ENCODE measurements at regions not wholly inside any gene's neighbourhood (a gene's known extent, or its start where the extent isn't known, plus 50 kb on each side); places are given as distances from the start of the nearest gene placed in this dataset.
"Not testable (repeated sequence)": the region's sequence is repeated elsewhere in the genome, so short reads cannot be mapped to it uniquely, and the experiment has no call there.

- not testable (repeated sequence) for H3K27me3 Mint-ChIP-seq (ENCODE audit: low read depth); DNase-seq (ENCODE audit: low spot score); H3K9me3 Mint-ChIP-seq; H3K4me1 Mint-ChIP-seq (ENCODE audit: low read depth); H3K4me3 Mint-ChIP-seq; H3K27ac Mint-ChIP-seq; H3K36me3 Mint-ChIP-seq (ENCODE audit: low read depth)
These were observed 283.8 kb upstream of the ATXN7L3B start for GRCh38 chr12:74253826-74254225.

- Mint-ChIP-seq H3K4me1 (ENCODE audit: low read depth) (no peaks in the 10 kb centered on the region), H3K27me3 (ENCODE audit: low read depth) (no peaks in the 10 kb centered on the region), H3K36me3 (ENCODE audit: low read depth) (no peaks in the 10 kb centered on the region), H3K27ac (no peak overlapping the region), H3K4me3 (no peak overlapping the region), H3K9me3 (no peaks in the 10 kb centered on the region)
- DNase-seq (ENCODE audit: low spot score): no peak
These were observed 282.9 kb upstream of the ATXN7L3B start for GRCh38 chr12:74254784-74255183.

GRCh38 chr12:74259199-74259598, 278.4 kb upstream of the ATXN7L3B start:
- no peak for DNase-seq (ENCODE audit: low spot score)
- Mint-ChIP-seq H3K9me3 (no peaks in the 10 kb centered on the region), H3K4me1 (ENCODE audit: low read depth) (no peaks in the 10 kb centered on the region), H3K4me3 (no peak overlapping the region), H3K27ac (no peak overlapping the region), H3K27me3 (ENCODE audit: low read depth) (no peaks in the 10 kb centered on the region), H3K36me3 (ENCODE audit: low read depth) (no peaks in the 10 kb centered on the region)

GRCh38 chr12:74264692-74265091, 272.9 kb upstream of the ATXN7L3B start:
- DNase-seq (ENCODE audit: low spot score): no peak
- Mint-ChIP-seq H3K4me3 (no peak overlapping the region), H3K4me1 (ENCODE audit: low read depth) (no peaks in the 10 kb centered on the region), H3K27me3 (ENCODE audit: low read depth) (no peaks in the 10 kb centered on the region), H3K36me3 (ENCODE audit: low read depth) (no peaks in the 10 kb centered on the region), H3K27ac (no peak overlapping the region), H3K9me3 (no peaks in the 10 kb centered on the region)

GRCh38 chr12:74269355-74269754, 268.3 kb upstream of the ATXN7L3B start:
- not testable (repeated sequence) for H3K27ac Mint-ChIP-seq; H3K27me3 Mint-ChIP-seq (ENCODE audit: low read depth); H3K36me3 Mint-ChIP-seq (ENCODE audit: low read depth); DNase-seq (ENCODE audit: low spot score); H3K4me3 Mint-ChIP-seq; H3K4me1 Mint-ChIP-seq (ENCODE audit: low read depth); H3K9me3 Mint-ChIP-seq

- Mint-ChIP-seq H3K36me3 (ENCODE audit: low read depth) (no peaks in the 10 kb centered on the region), H3K27ac (no peak overlapping the region), H3K4me3 (no peak overlapping the region), H3K9me3 (peaks cover 14% of the 10 kb centered on the region), H3K4me1 (ENCODE audit: low read depth) (no peaks in the 10 kb centered on the region), H3K27me3 (ENCODE audit: low read depth) (no peaks in the 10 kb centered on the region)
- DNase-seq (ENCODE audit: low spot score): no peak
These were observed 257.4 kb upstream of the ATXN7L3B start for GRCh38 chr12:74280156-74280655.

- H3K4me3 Mint-ChIP-seq; H3K9me3 Mint-ChIP-seq; H3K27ac Mint-ChIP-seq; DNase-seq (ENCODE audit: low spot score); H3K4me1 Mint-ChIP-seq (ENCODE audit: low read depth); H3K27me3 Mint-ChIP-seq (ENCODE audit: low read depth); H3K36me3 Mint-ChIP-seq (ENCODE audit: low read depth): not testable (repeated sequence)
These were observed 256.0 kb upstream of the ATXN7L3B start for GRCh38 chr12:74281401-74282180.

- Mint-ChIP-seq H3K4me3 (no peak overlapping the region), H3K36me3 (ENCODE audit: low read depth) (no peaks in the 10 kb centered on the region), H3K4me1 (ENCODE audit: low read depth) (no peaks in the 10 kb centered on the region), H3K27ac (no peak overlapping the region), H3K9me3 (no peaks in the 10 kb centered on the region), H3K27me3 (ENCODE audit: low read depth) (no peaks in the 10 kb centered on the region)
- DNase-seq (ENCODE audit: low spot score): no peak
These were observed 254.0 kb upstream of the ATXN7L3B start for GRCh38 chr12:74283646-74284045.

GRCh38 chr12:74285773-74286172, 251.9 kb upstream of the ATXN7L3B start:
- no peak overlapping the region for H3K4me3 Mint-ChIP-seq
- no peaks in the 10 kb centered on the region for H3K27me3 Mint-ChIP-seq (ENCODE audit: low read depth)
- H3K27ac Mint-ChIP-seq: no peak overlapping the region
- H3K4me1 Mint-ChIP-seq (ENCODE audit: low read depth): no peaks in the 10 kb centered on the region
- H3K9me3 Mint-ChIP-seq: no peaks in the 10 kb centered on the region
- no peaks in the 10 kb centered on the region for H3K36me3 Mint-ChIP-seq (ENCODE audit: low read depth)
- no peak for DNase-seq (ENCODE audit: low spot score)

GRCh38 chr12:74286254-74286653, 251.4 kb upstream of the ATXN7L3B start:
- H3K27me3 Mint-ChIP-seq (ENCODE audit: low read depth): no peaks in the 10 kb centered on the region
- H3K4me1 Mint-ChIP-seq (ENCODE audit: low read depth): no peaks in the 10 kb centered on the region
- H3K27ac Mint-ChIP-seq: no peak overlapping the region
- DNase-seq (ENCODE audit: low spot score): no peak
- H3K36me3 Mint-ChIP-seq (ENCODE audit: low read depth): no peaks in the 10 kb centered on the region
- no peaks in the 10 kb centered on the region for H3K9me3 Mint-ChIP-seq
- H3K4me3 Mint-ChIP-seq: no peak overlapping the region

GRCh38 chr12:74292351-74293194, 245.1 kb upstream of the ATXN7L3B start:
- Mint-ChIP-seq H3K36me3 (ENCODE audit: low read depth) (no peaks in the 10 kb centered on the region), H3K27ac (no peak overlapping the region), H3K27me3 (ENCODE audit: low read depth) (no peaks in the 10 kb centered on the region), H3K9me3 (no peaks in the 10 kb centered on the region), H3K4me1 (ENCODE audit: low read depth) (no peaks in the 10 kb centered on the region), H3K4me3 (no peak overlapping the region)
- no peak for DNase-seq (ENCODE audit: low spot score)

GRCh38 chr12:74293689-74294131, 243.9 kb upstream of the ATXN7L3B start:
- no peaks in the 10 kb centered on the region for H3K36me3 Mint-ChIP-seq (ENCODE audit: low read depth)
- no peak overlapping the region for H3K27ac Mint-ChIP-seq
- no peak overlapping the region for H3K4me3 Mint-ChIP-seq
- DNase-seq (ENCODE audit: low spot score): no peak
- H3K4me1 Mint-ChIP-seq (ENCODE audit: low read depth): no peaks in the 10 kb centered on the region
- no peaks in the 10 kb centered on the region for H3K27me3 Mint-ChIP-seq (ENCODE audit: low read depth)
- H3K9me3 Mint-ChIP-seq: no peaks in the 10 kb centered on the region

GRCh38 chr12:74317078-74317601, 220.5 kb upstream of the ATXN7L3B start:
- DNase-seq (ENCODE audit: low spot score): no peak
- no peaks in the 10 kb centered on the region for H3K36me3 Mint-ChIP-seq (ENCODE audit: low read depth)
- no peaks in the 10 kb centered on the region for H3K27me3 Mint-ChIP-seq (ENCODE audit: low read depth)
- no peaks in the 10 kb centered on the region for H3K9me3 Mint-ChIP-seq
- H3K27ac Mint-ChIP-seq: no peak overlapping the region
- no peak overlapping the region for H3K4me3 Mint-ChIP-seq
- H3K4me1 Mint-ChIP-seq (ENCODE audit: low read depth): no peaks in the 10 kb centered on the region

GRCh38 chr12:74317741-74318140, 219.9 kb upstream of the ATXN7L3B start:
- Mint-ChIP-seq H3K27me3 (ENCODE audit: low read depth) (no peaks in the 10 kb centered on the region), H3K36me3 (ENCODE audit: low read depth) (no peaks in the 10 kb centered on the region), H3K9me3 (no peaks in the 10 kb centered on the region), H3K4me3 (no peak overlapping the region), H3K27ac (no peak overlapping the region), H3K4me1 (ENCODE audit: low read depth) (no peaks in the 10 kb centered on the region)
- no peak for DNase-seq (ENCODE audit: low spot score)

Data from T-helper 2 cell treated with Interferon-gamma antibody and Interleukin-4, amounts not matched to agents 5 μg/mL and 100 μg/mL, for 36 hours (primary cell).